ENCODE measurements at regions not wholly inside any gene's neighbourhood (a gene's known extent, or its start where the extent isn't known, plus 50 kb on each side); places are given as distances from the start of the nearest gene placed in this dataset.
A peak's percentile ranks its signal among the peaks of the same experiment; 100 is the strongest.
"Not testable (repeated sequence)": the region's sequence is repeated elsewhere in the genome, so short reads cannot be mapped to it uniquely, and the experiment has no call there.

DNA sequence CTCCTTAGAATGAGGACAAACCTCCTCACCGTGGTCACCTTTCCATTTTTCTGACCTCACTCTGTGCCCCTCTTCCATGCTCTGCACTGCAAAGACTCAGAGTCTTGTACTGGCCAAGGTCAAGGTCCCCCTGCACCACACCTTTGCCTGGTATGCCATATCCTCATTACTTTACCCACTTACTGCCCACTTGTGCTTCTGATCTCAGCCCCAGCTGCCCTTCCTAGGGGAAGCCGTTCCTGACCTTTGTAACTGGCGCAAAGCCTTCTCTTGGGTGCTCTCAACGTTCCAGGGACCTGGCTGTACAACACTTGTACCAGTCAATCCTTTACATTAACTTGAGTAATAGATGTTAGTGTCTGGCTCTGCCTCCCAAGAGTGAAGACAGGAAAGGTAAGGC is 256.0 kb downstream of the SV2B start:
- H3K27me3 ChIP-seq = no peaks in the 10 kb centered on the region
- H3K4me1 ChIP-seq (ENCODE audit: low read depth) = peaks cover 20% of the 10 kb centered on the region
- no peaks in the 10 kb centered on the region for H3K9me3 ChIP-seq (ENCODE audit: low read depth)
- DNase-seq (ENCODE audit: low read depth in 1 of 2, low spot score in 1 of 2) = peak in 1 of 2 donors; percentile 15
- H3K36me3 ChIP-seq = no peaks in the 10 kb centered on the region
- H3K4me3 ChIP-seq = no peak overlapping the region
- TF ChIP-seq, protein P1, sequence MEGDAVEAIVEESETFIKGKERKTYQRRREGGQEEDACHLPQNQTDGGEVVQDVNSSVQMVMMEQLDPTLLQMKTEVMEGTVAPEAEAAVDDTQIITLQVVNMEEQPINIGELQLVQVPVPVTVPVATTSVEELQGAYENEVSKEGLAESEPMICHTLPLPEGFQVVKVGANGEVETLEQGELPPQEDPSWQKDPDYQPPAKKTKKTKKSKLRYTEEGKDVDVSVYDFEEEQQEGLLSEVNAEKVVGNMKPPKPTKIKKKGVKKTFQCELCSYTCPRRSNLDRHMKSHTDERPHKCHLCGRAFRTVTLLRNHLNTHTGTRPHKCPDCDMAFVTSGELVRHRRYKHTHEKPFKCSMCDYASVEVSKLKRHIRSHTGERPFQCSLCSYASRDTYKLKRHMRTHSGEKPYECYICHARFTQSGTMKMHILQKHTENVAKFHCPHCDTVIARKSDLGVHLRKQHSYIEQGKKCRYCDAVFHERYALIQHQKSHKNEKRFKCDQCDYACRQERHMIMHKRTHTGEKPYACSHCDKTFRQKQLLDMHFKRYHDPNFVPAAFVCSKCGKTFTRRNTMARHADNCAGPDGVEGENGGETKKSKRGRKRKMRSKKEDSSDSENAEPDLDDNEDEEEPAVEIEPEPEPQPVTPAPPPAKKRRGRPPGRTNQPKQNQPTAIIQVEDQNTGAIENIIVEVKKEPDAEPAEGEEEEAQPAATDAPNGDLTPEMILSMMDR (IDR thresholded peaks at IDR 0.05; ENCODE audit: low read depth, low read length) = no peak
- H3K27ac ChIP-seq = no peak overlapping the region

DNA sequence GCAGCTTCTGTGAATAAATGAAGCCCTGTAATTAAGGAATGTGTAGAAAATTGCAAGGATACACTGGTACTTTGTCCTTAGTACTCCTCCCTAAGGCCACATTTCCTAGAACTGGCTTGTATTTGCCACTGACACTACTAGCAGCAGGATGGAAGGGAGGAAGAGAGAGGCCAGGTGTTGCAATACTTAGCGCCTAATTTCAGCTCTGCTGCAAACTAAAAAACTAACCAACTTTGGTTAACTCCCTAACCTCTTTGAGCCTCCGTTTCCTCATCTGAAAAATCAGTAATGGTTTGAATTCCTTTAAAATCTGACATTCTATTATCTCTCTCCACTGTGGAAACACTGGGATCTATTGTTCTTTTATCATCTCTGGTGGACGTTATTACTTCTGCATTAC is 257.0 kb downstream of the SV2B start:
- no peaks in the 10 kb centered on the region for H3K36me3 ChIP-seq
- no peaks in the 10 kb centered on the region for H3K27me3 ChIP-seq
- DNase-seq (ENCODE audit: low read depth in 1 of 2, low spot score in 1 of 2) = no peak
- no peaks in the 10 kb centered on the region for H3K9me3 ChIP-seq (ENCODE audit: low read depth)
- TF ChIP-seq, protein P1 (IDR thresholded peaks at IDR 0.05; ENCODE audit: low read depth, low read length) = no peak
- H3K4me3 ChIP-seq = no peak overlapping the region
- H3K27ac ChIP-seq = no peak overlapping the region
- peaks cover 19% of the 10 kb centered on the region for H3K4me1 ChIP-seq (ENCODE audit: low read depth)

- Histone ChIP-seq H3K4me3 (no peak overlapping the region), H3K27ac (no peak overlapping the region), H3K27me3 (no peaks in the 10 kb centered on the region), H3K9me3 (ENCODE audit: low read depth) (no peaks in the 10 kb centered on the region), H3K4me1 (ENCODE audit: low read depth) (peaks cover 19% of the 10 kb centered on the region), H3K36me3 (no peaks in the 10 kb centered on the region)
- DNase-seq (ENCODE audit: low read depth in 1 of 2, low spot score in 1 of 2) = no peak
- TF ChIP-seq, protein P1 (IDR thresholded peaks at IDR 0.05; ENCODE audit: low read depth, low read length) = no peak
These were observed 257.4 kb downstream of the SV2B start for GRCh38 chr15:91357486-91357885.

DNA sequence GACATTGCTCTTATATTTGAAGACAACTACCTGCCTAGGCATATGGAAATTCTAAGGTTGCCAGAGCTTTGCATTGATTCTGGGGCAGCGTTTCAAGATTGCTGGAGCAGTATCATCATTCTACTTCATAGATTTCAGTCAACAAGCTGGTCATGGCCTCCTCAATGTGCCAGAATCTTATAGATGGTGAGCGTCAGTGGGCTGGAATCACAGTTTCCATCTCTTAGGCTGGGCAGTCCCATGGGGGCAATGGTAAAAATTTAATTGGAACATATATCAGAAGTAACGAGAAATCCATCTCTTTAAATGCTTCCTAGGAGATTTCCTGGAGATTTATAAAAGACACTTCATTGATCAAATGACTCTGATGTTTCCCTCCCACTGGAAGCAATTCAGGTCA is 258.3 kb downstream of the SV2B start:
- TF ChIP-seq, protein P1 (IDR thresholded peaks at IDR 0.05; ENCODE audit: low read depth, low read length) = no peak
- Histone ChIP-seq H3K9me3 (ENCODE audit: low read depth) (no peaks in the 10 kb centered on the region), H3K27me3 (no peaks in the 10 kb centered on the region), H3K4me1 (ENCODE audit: low read depth) (peaks cover 19% of the 10 kb centered on the region), H3K36me3 (no peaks in the 10 kb centered on the region), H3K4me3 (no peak overlapping the region), H3K27ac (no peak overlapping the region)
- no peak for DNase-seq (ENCODE audit: low read depth in 1 of 2, low spot score in 1 of 2)

- not testable (repeated sequence) for DNase-seq (ENCODE audit: low read depth in 1 of 2, low spot score in 1 of 2); H3K36me3 ChIP-seq; H3K9me3 ChIP-seq (ENCODE audit: low read depth); H3K4me3 ChIP-seq; H3K4me1 ChIP-seq (ENCODE audit: low read depth); H3K27me3 ChIP-seq; H3K27ac ChIP-seq
These were observed 261.6 kb downstream of the SV2B start for GRCh38 chr15:91361696-91362095.

GRCh38 chr15:91366111-91366510 is 266.1 kb downstream of the SV2B start:
- Histone ChIP-seq H3K27me3 (no peaks in the 10 kb centered on the region), H3K4me1 (ENCODE audit: low read depth) (peaks cover 10% of the 10 kb centered on the region), H3K4me3 (no peak overlapping the region), H3K9me3 (ENCODE audit: low read depth) (no peaks in the 10 kb centered on the region), H3K27ac (no peak overlapping the region), H3K36me3 (no peaks in the 10 kb centered on the region)
- DNase-seq (ENCODE audit: low read depth in 1 of 2, low spot score in 1 of 2) = no peak
- TF ChIP-seq, protein P1 (IDR thresholded peaks at IDR 0.05; ENCODE audit: low read depth, low read length) = no peak

All from cardiac muscle cell (in vitro differentiated cells and primary cell).